Gastroesophageal sphincter (tissue), 4 donors: ENCODE measurements at regions not wholly inside any gene's neighbourhood (a gene's known extent, or its start where the extent isn't known, plus 50 kb on each side); places are given as distances from the start of the nearest gene placed in this dataset.

Experiments
- ATAC-seq: fragments of 150-250 bp; one replicate; pipeline ENCODE4 v1.9.1; 2016; ENCODE audit warnings: mild to moderate bottlenecking, moderate library complexity
- H3K27ac ChIP-seq, 4 donors: fragments of 200-600 bp; sonication (generic) in 3 of 4; 1 replicate in 3 of 4; 2 replicates in 1 of 4; pipeline ENCODE4 v1.5.1; 2016 to 2019
- H3K27me3 ChIP-seq: fragments of 200-600 bp; sonication (generic); one replicate; pipeline ENCODE4 v1.5.1; 2019
- H3K36me3 ChIP-seq, 2 donors: fragments of 200-600 bp; sonication (generic); one replicate each; pipeline ENCODE4 v1.5.1; 2019; ENCODE audit warnings: control low read depth in 1 of 2
- H3K4me1 ChIP-seq, 3 donors: fragments of 200-600 bp; sonication (generic); 1 replicate in 2 of 3; 2 replicates in 1 of 3; pipeline ENCODE4 v1.5.1; 2016 to 2019; ENCODE audit warnings: control low read depth in 2 of 3
- H3K4me3 ChIP-seq, 2 donors: fragments of 200-600 bp; sonication (generic); one replicate each; pipeline ENCODE4 v1.5.1; 2019; ENCODE audit warnings: mild to moderate bottlenecking in 1 of 2, moderate library complexity in 1 of 2
- H3K9me3 ChIP-seq, 3 donors: fragments of 200-600 bp; sonication (generic); one replicate each; pipeline ENCODE4 v1.5.1; 2017 to 2019; ENCODE audit warnings: control low read depth in 2 of 3
- EP300 ChIP-seq: sonication (generic); formaldehyde crosslinking; IDR thresholded peaks from one replicate; pipeline ENCODE4 v1.6.1; 2017; ENCODE audit warnings: antibody characterized with exemption, mild to moderate bottlenecking
- POLR2A ChIP-seq, 2 donors: fragments of 450-650 bp; IDR thresholded peaks; one replicate each; pipeline ENCODE4 v1.6.1; 2017; ENCODE audit warnings: antibody characterized with exemption in 2 of 2, mild to moderate bottlenecking in 2 of 2, moderate library complexity in 1 of 2
- POLR2AphosphoS5 ChIP-seq: sonication (generic); formaldehyde crosslinking; IDR thresholded peaks from one replicate; pipeline ENCODE4 v1.6.1; 2017; ENCODE audit warnings: antibody characterized with exemption
- WGBS, 2 donors: methylation state at CpG; one replicate each; pipeline ENCODE4 v1.1.5; 2018; ENCODE audit warnings: low coverage in 1 of 2; 5-methylcytosine and 5-hydroxymethylcytosine counted together
- TF ChIP-seq, protein P1 (sequence below), 4 experiments: fragments of 200-600 bp in 2 of 4; fragments of 450-650 bp in 2 of 4; sonication (generic) in 1 of 4; IDR thresholded peaks; one replicate each; pipeline ENCODE4 v1.5.1; 2017 to 2019; ENCODE audit warnings: antibody characterized with exemption in 4 of 4, mild to moderate bottlenecking in 2 of 4, moderate library complexity in 2 of 4

DNA sequence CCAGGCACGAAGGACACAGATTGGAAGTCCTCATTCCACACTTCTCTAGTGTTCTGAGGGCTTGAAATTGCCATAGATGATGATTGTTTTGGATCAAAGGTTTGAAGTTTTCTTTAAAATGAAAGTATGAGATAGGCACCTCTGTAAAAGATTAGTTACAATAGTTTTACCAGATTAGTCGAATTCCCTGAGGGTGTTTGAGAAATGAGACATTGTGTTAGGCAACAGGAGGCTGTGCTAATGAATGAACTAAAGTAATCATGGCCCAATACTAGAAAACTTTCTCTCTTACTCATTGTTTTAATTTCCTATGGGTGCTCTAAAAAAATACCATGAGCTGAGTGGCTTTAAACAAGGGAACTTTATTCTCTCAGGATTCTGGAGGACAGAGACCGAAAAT is 421.7 kb downstream of the RNF144A start:
- Histone ChIP-seq H3K4me1 (no peaks in the 10 kb centered on the region), H3K36me3 (no peaks in the 10 kb centered on the region), H3K27ac (no peak overlapping the region), H3K9me3 (no peaks in the 10 kb centered on the region), H3K4me3 (no peak overlapping the region), H3K27me3 (peaks cover 8% of the 10 kb centered on the region)
- WGBS, 2 donors, result 94 to 100% methylated on average over 2 to 3 of the region's 3 CpGs
- TF ChIP-seq EP300 (no peak), POLR2A (IDR thresholded peaks at IDR 0.05) (no peak), POLR2AphosphoS5 (no peak)
- TF ChIP-seq, protein P1, sequence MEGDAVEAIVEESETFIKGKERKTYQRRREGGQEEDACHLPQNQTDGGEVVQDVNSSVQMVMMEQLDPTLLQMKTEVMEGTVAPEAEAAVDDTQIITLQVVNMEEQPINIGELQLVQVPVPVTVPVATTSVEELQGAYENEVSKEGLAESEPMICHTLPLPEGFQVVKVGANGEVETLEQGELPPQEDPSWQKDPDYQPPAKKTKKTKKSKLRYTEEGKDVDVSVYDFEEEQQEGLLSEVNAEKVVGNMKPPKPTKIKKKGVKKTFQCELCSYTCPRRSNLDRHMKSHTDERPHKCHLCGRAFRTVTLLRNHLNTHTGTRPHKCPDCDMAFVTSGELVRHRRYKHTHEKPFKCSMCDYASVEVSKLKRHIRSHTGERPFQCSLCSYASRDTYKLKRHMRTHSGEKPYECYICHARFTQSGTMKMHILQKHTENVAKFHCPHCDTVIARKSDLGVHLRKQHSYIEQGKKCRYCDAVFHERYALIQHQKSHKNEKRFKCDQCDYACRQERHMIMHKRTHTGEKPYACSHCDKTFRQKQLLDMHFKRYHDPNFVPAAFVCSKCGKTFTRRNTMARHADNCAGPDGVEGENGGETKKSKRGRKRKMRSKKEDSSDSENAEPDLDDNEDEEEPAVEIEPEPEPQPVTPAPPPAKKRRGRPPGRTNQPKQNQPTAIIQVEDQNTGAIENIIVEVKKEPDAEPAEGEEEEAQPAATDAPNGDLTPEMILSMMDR (IDR thresholded peaks at IDR 0.05), result no peak
- no peak for ATAC-seq

- H3K4me1 ChIP-seq, result no peaks in the 10 kb centered on the region
- no peaks in the 10 kb centered on the region for H3K36me3 ChIP-seq
- no peak for ATAC-seq
- TF ChIP-seq POLR2AphosphoS5, result no peak
- no peak for TF ChIP-seq EP300
- TF ChIP-seq POLR2A (IDR thresholded peaks at IDR 0.05), result no peak
- TF ChIP-seq, protein P1 (IDR thresholded peaks at IDR 0.05), result no peak
- H3K27ac ChIP-seq, result no peak overlapping the region
- H3K4me3 ChIP-seq, result no peak overlapping the region
- WGBS, 2 donors, result 87 to 92% methylated on average over 3 to 4 of the region's 4 CpGs
- no peaks in the 10 kb centered on the region for H3K27me3 ChIP-seq
- no peaks in the 10 kb centered on the region for H3K9me3 ChIP-seq
Measured at GRCh38 chr2:7346336-7346735, 429.1 kb downstream of the RNF144A start.

GRCh38 chr2:7348761-7349160 is 431.5 kb downstream of the RNF144A start:
- Histone ChIP-seq H3K27ac (no peak overlapping the region), H3K4me1 (no peaks in the 10 kb centered on the region), H3K27me3 (no peaks in the 10 kb centered on the region), H3K36me3 (no peaks in the 10 kb centered on the region), H3K9me3 (peaks cover 0 to under 1% (median 0%) of the 10 kb centered on the region in 3 donors), H3K4me3 (no peak overlapping the region)
- TF ChIP-seq POLR2A (IDR thresholded peaks at IDR 0.05) (no peak), POLR2AphosphoS5 (no peak), EP300 (no peak)
- TF ChIP-seq, protein P1 (IDR thresholded peaks at IDR 0.05), result no peak
- 73 to 76% methylated on average over 2 of the region's 2 CpGs for WGBS, 2 donors
- ATAC-seq, result no peak

DNA sequence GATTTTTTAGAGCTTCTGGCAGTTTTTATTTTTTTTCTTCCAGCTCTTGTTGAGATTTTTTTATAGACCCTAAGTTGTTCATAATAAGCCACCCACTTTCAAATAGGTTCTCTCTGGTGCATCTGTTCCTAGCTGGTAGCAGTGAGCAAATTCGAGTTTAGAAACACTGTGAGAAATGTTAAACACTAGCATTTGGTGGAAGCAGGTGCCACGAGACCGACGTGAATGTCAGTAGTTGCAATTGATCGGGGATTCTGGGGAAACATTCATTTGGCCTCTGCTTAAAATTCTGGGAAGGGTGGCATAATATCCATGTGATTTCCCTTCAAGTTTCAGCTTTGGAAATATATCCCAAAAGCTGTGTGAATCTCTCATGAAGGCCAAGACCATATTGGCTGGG is 435.0 kb downstream of the RNF144A start:
- Histone ChIP-seq H3K4me1 (no peaks in the 10 kb centered on the region), H3K27me3 (no peaks in the 10 kb centered on the region), H3K36me3 (no peaks in the 10 kb centered on the region), H3K4me3 (no peak overlapping the region), H3K9me3 (peaks cover 0 to 5% (median 0%) of the 10 kb centered on the region in 3 donors), H3K27ac (no peak overlapping the region)
- TF ChIP-seq POLR2AphosphoS5, result no peak
- TF ChIP-seq, protein P1 (IDR thresholded peaks at IDR 0.05), result no peak
- WGBS, 2 donors, result 97 to 98% methylated on average over 5 of the region's 5 CpGs
- no peak for ATAC-seq

DNA sequence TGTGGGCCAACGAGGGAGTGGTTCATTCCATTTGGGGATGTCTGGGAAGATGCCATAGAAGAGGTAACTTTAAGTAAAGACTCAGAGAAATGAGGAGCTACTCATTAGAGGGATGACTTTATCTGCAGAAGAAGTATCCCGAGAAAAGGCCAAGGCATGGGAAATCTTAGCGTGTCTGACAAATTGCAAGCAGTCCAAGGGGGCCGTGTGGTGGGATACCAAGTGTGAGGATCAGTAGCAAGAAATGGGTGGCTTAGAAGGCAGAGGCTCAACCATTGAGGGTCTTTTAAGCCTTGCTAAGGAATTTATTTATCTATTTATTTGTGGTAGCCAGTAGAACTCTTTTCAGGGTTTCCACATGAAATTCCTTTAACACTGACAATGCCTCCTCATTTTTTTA is 436.4 kb downstream of the RNF144A start:
- 78 to 100% methylated on average over 3 to 4 of the region's 4 CpGs for WGBS, 2 donors
- ATAC-seq, result no peak

More for the DNA sequence above, 436.4 kb downstream of the RNF144A start:
- H3K9me3 ChIP-seq, result peaks cover 0 to 5% (median 0%) of the 10 kb centered on the region in 3 donors
- no peak overlapping the region for H3K4me3 ChIP-seq
- TF ChIP-seq POLR2AphosphoS5 (no peak), EP300 (no peak), POLR2A (IDR thresholded peaks at IDR 0.05) (no peak)
- TF ChIP-seq, protein P1 (IDR thresholded peaks at IDR 0.05), result no peak
- no peaks in the 10 kb centered on the region for H3K27me3 ChIP-seq
- H3K4me1 ChIP-seq, result no peaks in the 10 kb centered on the region
- H3K27ac ChIP-seq, result no peak overlapping the region
- no peaks in the 10 kb centered on the region for H3K36me3 ChIP-seq
